ENCODE measurements at regions not wholly inside any gene's neighbourhood (a gene's known extent, or its start where the extent isn't known, plus 50 kb on each side); places are given as distances from the start of the nearest gene placed in this dataset.

- no peak for DNase-seq
- intact Hi-C loops (cut with micrococcal nuclease), result no loop called here
- no peaks in the 10 kb centered on the region for H3K4me1 Mint-ChIP-seq
- 88% methylated on average over 3 of the region's 3 CpGs for WGBS (ENCODE audit: insufficient coverage)
- no peak overlapping the region for H3K27ac Mint-ChIP-seq
- Histone ChIP-seq H3K27me3 (ENCODE audit: control insufficient read depth, insufficient read depth, low read length) (no peaks in the 10 kb centered on the region), H3K4me3 (ENCODE audit: low read length) (no peak overlapping the region), H3K36me3 (ENCODE audit: control insufficient read depth, insufficient read depth, low read length) (no peaks in the 10 kb centered on the region), H3K9me3 (ENCODE audit: control insufficient read depth, insufficient read depth, low read length) (no peaks in the 10 kb centered on the region), H3K4me1 (ENCODE audit: control insufficient read depth, insufficient read depth, low read length) (no peaks in the 10 kb centered on the region), H3K27ac (ENCODE audit: low read length) (no peak overlapping the region)
- no peak for TF ChIP-seq CTCF (IDR thresholded peaks at IDR 0.05)
- no peaks in the 10 kb centered on the region for H3K27me3 Mint-ChIP-seq (ENCODE audit: low read depth in 2 of 2)
- peaks cover 0 to 3% of the 10 kb centered on the region in 2 donors for H3K9me3 Mint-ChIP-seq
- no peak for ATAC-seq
- H3K36me3 Mint-ChIP-seq, result no peaks in the 10 kb centered on the region
- no peak overlapping the region for H3K4me3 Mint-ChIP-seq
These were observed 1006.4 kb upstream of the TMEM132C start for GRCh38 chr12:127260531-127260930.

GRCh38 chr12:127260999-127261398 is 1006.0 kb upstream of the TMEM132C start:
- no peak for TF ChIP-seq CTCF (IDR thresholded peaks at IDR 0.05)
- intact Hi-C loops (cut with micrococcal nuclease), result no loop called here
- Histone ChIP-seq H3K4me1 (ENCODE audit: control insufficient read depth, insufficient read depth, low read length) (no peaks in the 10 kb centered on the region), H3K27ac (ENCODE audit: low read length) (no peak overlapping the region), H3K9me3 (ENCODE audit: control insufficient read depth, insufficient read depth, low read length) (no peaks in the 10 kb centered on the region), H3K36me3 (ENCODE audit: control insufficient read depth, insufficient read depth, low read length) (no peaks in the 10 kb centered on the region), H3K27me3 (ENCODE audit: control insufficient read depth, insufficient read depth, low read length) (no peaks in the 10 kb centered on the region), H3K4me3 (ENCODE audit: low read length) (no peak overlapping the region)
- no peaks in the 10 kb centered on the region for H3K27me3 Mint-ChIP-seq (ENCODE audit: low read depth in 2 of 2)
- no peaks in the 10 kb centered on the region for H3K36me3 Mint-ChIP-seq
- no peak overlapping the region for H3K27ac Mint-ChIP-seq
- ATAC-seq, result no peak
- WGBS (ENCODE audit: insufficient coverage), result 88% methylated on average over 5 of the region's 7 CpGs
- no peak overlapping the region for H3K4me3 Mint-ChIP-seq
- DNase-seq, result no peak
- no peaks in the 10 kb centered on the region for H3K4me1 Mint-ChIP-seq
- peaks cover 0 to 2% of the 10 kb centered on the region in 2 donors for H3K9me3 Mint-ChIP-seq

GRCh38 chr12:127262615-127263014 is 1004.4 kb upstream of the TMEM132C start:
- Mint-ChIP-seq H3K27me3 (ENCODE audit: low read depth in 2 of 2) (peaks cover 0 to 2% of the 10 kb centered on the region in 2 donors), H3K4me1 (no peaks in the 10 kb centered on the region), H3K27ac (no peak overlapping the region), H3K4me3 (no peak overlapping the region), H3K36me3 (no peaks in the 10 kb centered on the region), H3K9me3 (peaks cover 0 to 2% of the 10 kb centered on the region in 2 donors)
- intact Hi-C loops (cut with micrococcal nuclease), result no loop called here
- no peak for TF ChIP-seq CTCF (IDR thresholded peaks at IDR 0.05)
- H3K4me1 ChIP-seq (ENCODE audit: control insufficient read depth, insufficient read depth, low read length), result no peaks in the 10 kb centered on the region
- H3K9me3 ChIP-seq (ENCODE audit: control insufficient read depth, insufficient read depth, low read length), result no peaks in the 10 kb centered on the region
- no peak for ATAC-seq
- H3K36me3 ChIP-seq (ENCODE audit: control insufficient read depth, insufficient read depth, low read length), result no peaks in the 10 kb centered on the region
- H3K27ac ChIP-seq (ENCODE audit: low read length), result no peak overlapping the region
- WGBS (ENCODE audit: insufficient coverage), result 71% methylated on average over 1 of the region's 1 CpG
- H3K4me3 ChIP-seq (ENCODE audit: low read length), result no peak overlapping the region
- H3K27me3 ChIP-seq (ENCODE audit: control insufficient read depth, insufficient read depth, low read length), result no peaks in the 10 kb centered on the region
- no peak for DNase-seq

GRCh38 chr12:127263621-127264020 is 1003.3 kb upstream of the TMEM132C start:
- WGBS (ENCODE audit: insufficient coverage), result 95% methylated on average over 9 of the region's 9 CpGs
- H3K27me3 Mint-ChIP-seq (ENCODE audit: low read depth in 2 of 2), result peaks cover 0 to 2% of the 10 kb centered on the region in 2 donors

More at GRCh38 chr12:127263621-127264020, 1003.3 kb upstream of the TMEM132C start:
- Histone ChIP-seq H3K4me3 (ENCODE audit: low read length) (no peak overlapping the region), H3K9me3 (ENCODE audit: control insufficient read depth, insufficient read depth, low read length) (no peaks in the 10 kb centered on the region), H3K36me3 (ENCODE audit: control insufficient read depth, insufficient read depth, low read length) (no peaks in the 10 kb centered on the region), H3K27ac (ENCODE audit: low read length) (no peak overlapping the region), H3K27me3 (ENCODE audit: control insufficient read depth, insufficient read depth, low read length) (no peaks in the 10 kb centered on the region), H3K4me1 (ENCODE audit: control insufficient read depth, insufficient read depth, low read length) (no peaks in the 10 kb centered on the region)
- no peak overlapping the region for H3K4me3 Mint-ChIP-seq
- DNase-seq (no peak), ATAC-seq (no peak)
- intact Hi-C loops (cut with micrococcal nuclease), result no loop called here
- H3K9me3 Mint-ChIP-seq, result peaks cover 0 to 2% of the 10 kb centered on the region in 2 donors
- no peaks in the 10 kb centered on the region for H3K36me3 Mint-ChIP-seq
- no peaks in the 10 kb centered on the region for H3K4me1 Mint-ChIP-seq
- no peak for TF ChIP-seq CTCF (IDR thresholded peaks at IDR 0.05)
- H3K27ac Mint-ChIP-seq, result no peak overlapping the region

Measured in natural killer cell (primary cell).